GM12878 (cell line): ENCODE measurements at regions not wholly inside any gene's neighbourhood (a gene's known extent, or its start where the extent isn't known, plus 50 kb on each side); places are given as distances from the start of the nearest gene placed in this dataset.
"Not testable (repeated sequence)": the region's sequence is repeated elsewhere in the genome, so short reads cannot be mapped to it uniquely, and the experiment has no call there.

Experiments used
- CEBPB ChIP-seq, 2 experiments: fragments of 150-350 bp in 1 of 2; IDR thresholded peaks; 2 replicates each; pipeline ENCODE4 v1.6.1; 2012 to 2014; ENCODE audit warnings: low read depth in 2 of 2, low read length in 2 of 2, borderline replicate concordance in 1 of 2, inconsistent platforms in 1 of 2
- CHD4 ChIP-seq: fragments of 200-600 bp; sonication (generic); IDR thresholded peaks from 2 replicates; pipeline ENCODE4 v1.6.1; 2016; ENCODE audit warnings: mild to moderate bottlenecking
- FOXK2 ChIP-seq: fragments of 450-650 bp; IDR thresholded peaks from 2 replicates; pipeline ENCODE4 v1.6.1; 2017; ENCODE audit warnings: mild to moderate bottlenecking, moderate library complexity
- HDGF ChIP-seq: fragments of 450-650 bp; IDR thresholded peaks from 2 replicates; pipeline ENCODE4 v1.6.1; 2016; ENCODE audit warnings: antibody characterized with exemption
- JUND ChIP-seq: IDR thresholded peaks from 2 replicates; pipeline ENCODE4 v1.6.1; 2012; ENCODE audit warnings: low read depth, mild to moderate bottlenecking, low read length, improper control_type of control experiment, moderate library complexity
- MEF2A ChIP-seq: IDR thresholded peaks from 2 replicates; pipeline ENCODE4 v1.6.1; 2011; ENCODE audit warnings: low read depth, mild to moderate bottlenecking, low read length, moderate library complexity; ENCODE audit not compliant: insufficient read depth
- SPI1 ChIP-seq: IDR thresholded peaks from 2 replicates; pipeline ENCODE4 v1.6.1; 2011; ENCODE audit warnings: low read depth, mild to moderate bottlenecking, low read length, moderate library complexity, borderline replicate concordance; ENCODE audit not compliant: insufficient read depth
- ZNF274 ChIP-seq: IDR thresholded peaks from one replicate; pipeline ENCODE4 v1.8.0; 2011; ENCODE audit not compliant: insufficient read length, insufficient read depth
- TF ChIP-seq, protein P1 (sequence below), 3 experiments: IDR thresholded peaks in 2 of 3; conservative IDR thresholded peaks in 1 of 3; 2 replicates each; pipeline ENCODE4 v1.5.1; 2011; ENCODE audit warnings: low read depth in 3 of 3, low read length in 3 of 3, mild to moderate bottlenecking in 3 of 3, control low read depth in 2 of 3, moderate library complexity in 2 of 3, inconsistent platforms in 1 of 3, mixed read lengths in 1 of 3; ENCODE audit not compliant: control insufficient read depth in 2 of 3, insufficient read depth in 1 of 3; ENCODE audit errors: extremely low read depth in 1 of 3
- TF ChIP-seq, protein P2 (sequence below): fragments of 450-650 bp; IDR thresholded peaks from 2 replicates; pipeline ENCODE4 v1.6.1; 2016; ENCODE audit warnings: mild to moderate bottlenecking, moderate library complexity, borderline replicate concordance
- TF ChIP-seq, protein P3 (sequence below): fragments of 450-650 bp; IDR thresholded peaks from 2 replicates; pipeline ENCODE4 v1.6.1; 2017; ENCODE audit warnings: mild to moderate bottlenecking

DNA sequence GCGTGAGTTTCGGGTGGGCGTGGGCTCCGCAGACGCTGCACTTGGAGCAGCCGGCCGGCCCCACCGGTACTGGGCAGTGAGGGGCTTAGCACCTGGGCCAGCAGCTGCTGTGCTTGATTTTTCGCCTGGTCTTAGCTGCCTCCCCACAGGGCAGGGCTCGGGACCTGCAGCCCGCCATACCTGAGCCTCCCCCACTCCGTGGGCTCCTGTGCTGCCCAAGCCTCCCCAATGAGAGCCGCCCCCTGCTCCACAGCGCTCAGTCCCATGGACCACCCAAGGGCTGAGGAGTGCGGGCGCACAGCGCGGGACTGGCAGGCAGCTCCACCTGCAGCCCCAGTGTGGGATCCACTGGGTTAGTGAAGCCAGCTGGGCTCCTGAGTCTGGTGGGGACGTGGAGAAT lies 546.7 kb upstream of the ROBO1 start:
- TF ChIP-seq HDGF; CHD4; SPI1; ZNF274; JUND; FOXK2; CEBPB (IDR thresholded peaks at IDR 0.05; ENCODE audit: borderline replicate concordance in 1 of 2, low read depth in 2 of 2, low read length in 2 of 2); MEF2A: not testable (repeated sequence)
- TF ChIP-seq, protein P1, sequence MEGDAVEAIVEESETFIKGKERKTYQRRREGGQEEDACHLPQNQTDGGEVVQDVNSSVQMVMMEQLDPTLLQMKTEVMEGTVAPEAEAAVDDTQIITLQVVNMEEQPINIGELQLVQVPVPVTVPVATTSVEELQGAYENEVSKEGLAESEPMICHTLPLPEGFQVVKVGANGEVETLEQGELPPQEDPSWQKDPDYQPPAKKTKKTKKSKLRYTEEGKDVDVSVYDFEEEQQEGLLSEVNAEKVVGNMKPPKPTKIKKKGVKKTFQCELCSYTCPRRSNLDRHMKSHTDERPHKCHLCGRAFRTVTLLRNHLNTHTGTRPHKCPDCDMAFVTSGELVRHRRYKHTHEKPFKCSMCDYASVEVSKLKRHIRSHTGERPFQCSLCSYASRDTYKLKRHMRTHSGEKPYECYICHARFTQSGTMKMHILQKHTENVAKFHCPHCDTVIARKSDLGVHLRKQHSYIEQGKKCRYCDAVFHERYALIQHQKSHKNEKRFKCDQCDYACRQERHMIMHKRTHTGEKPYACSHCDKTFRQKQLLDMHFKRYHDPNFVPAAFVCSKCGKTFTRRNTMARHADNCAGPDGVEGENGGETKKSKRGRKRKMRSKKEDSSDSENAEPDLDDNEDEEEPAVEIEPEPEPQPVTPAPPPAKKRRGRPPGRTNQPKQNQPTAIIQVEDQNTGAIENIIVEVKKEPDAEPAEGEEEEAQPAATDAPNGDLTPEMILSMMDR (IDR thresholded peaks at IDR 0.05 in 2 of 3, conservative IDR thresholded peaks at IDR 0.05 in 1 of 3; ENCODE audit: control insufficient read depth in 2 of 3, extremely low read depth in 1 of 3, insufficient read depth in 1 of 3, low read depth in 3 of 3, low read length in 3 of 3): not testable (repeated sequence)
- TF ChIP-seq, protein P2, sequence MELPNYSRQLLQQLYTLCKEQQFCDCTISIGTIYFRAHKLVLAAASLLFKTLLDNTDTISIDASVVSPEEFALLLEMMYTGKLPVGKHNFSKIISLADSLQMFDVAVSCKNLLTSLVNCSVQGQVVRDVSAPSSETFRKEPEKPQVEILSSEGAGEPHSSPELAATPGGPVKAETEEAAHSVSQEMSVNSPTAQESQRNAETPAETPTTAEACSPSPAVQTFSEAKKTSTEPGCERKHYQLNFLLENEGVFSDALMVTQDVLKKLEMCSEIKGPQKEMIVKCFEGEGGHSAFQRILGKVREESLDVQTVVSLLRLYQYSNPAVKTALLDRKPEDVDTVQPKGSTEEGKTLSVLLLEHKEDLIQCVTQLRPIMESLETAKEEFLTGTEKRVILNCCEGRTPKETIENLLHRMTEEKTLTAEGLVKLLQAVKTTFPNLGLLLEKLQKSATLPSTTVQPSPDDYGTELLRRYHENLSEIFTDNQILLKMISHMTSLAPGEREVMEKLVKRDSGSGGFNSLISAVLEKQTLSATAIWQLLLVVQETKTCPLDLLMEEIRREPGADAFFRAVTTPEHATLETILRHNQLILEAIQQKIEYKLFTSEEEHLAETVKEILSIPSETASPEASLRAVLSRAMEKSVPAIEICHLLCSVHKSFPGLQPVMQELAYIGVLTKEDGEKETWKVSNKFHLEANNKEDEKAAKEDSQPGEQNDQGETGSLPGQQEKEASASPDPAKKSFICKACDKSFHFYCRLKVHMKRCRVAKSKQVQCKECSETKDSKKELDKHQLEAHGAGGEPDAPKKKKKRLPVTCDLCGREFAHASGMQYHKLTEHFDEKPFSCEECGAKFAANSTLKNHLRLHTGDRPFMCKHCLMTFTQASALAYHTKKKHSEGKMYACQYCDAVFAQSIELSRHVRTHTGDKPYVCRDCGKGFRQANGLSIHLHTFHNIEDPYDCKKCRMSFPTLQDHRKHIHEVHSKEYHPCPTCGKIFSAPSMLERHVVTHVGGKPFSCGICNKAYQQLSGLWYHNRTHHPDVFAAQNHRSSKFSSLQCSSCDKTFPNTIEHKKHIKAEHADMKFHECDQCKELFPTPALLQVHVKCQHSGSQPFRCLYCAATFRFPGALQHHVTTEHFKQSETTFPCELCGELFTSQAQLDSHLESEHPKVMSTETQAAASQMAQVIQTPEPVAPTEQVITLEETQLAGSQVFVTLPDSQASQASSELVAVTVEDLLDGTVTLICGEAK: not testable (repeated sequence)
- TF ChIP-seq, protein P3, sequence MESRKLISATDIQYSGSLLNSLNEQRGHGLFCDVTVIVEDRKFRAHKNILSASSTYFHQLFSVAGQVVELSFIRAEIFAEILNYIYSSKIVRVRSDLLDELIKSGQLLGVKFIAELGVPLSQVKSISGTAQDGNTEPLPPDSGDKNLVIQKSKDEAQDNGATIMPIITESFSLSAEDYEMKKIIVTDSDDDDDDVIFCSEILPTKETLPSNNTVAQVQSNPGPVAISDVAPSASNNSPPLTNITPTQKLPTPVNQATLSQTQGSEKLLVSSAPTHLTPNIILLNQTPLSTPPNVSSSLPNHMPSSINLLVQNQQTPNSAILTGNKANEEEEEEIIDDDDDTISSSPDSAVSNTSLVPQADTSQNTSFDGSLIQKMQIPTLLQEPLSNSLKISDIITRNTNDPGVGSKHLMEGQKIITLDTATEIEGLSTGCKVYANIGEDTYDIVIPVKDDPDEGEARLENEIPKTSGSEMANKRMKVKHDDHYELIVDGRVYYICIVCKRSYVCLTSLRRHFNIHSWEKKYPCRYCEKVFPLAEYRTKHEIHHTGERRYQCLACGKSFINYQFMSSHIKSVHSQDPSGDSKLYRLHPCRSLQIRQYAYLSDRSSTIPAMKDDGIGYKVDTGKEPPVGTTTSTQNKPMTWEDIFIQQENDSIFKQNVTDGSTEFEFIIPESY: not testable (repeated sequence)
